ENCODE measurements at regions not wholly inside any gene's neighbourhood (a gene's known extent, or its start where the extent isn't known, plus 50 kb on each side); places are given as distances from the start of the nearest gene placed in this dataset.
"Not testable (repeated sequence)": the region's sequence is repeated elsewhere in the genome, so short reads cannot be mapped to it uniquely, and the experiment has no call there.

DNA sequence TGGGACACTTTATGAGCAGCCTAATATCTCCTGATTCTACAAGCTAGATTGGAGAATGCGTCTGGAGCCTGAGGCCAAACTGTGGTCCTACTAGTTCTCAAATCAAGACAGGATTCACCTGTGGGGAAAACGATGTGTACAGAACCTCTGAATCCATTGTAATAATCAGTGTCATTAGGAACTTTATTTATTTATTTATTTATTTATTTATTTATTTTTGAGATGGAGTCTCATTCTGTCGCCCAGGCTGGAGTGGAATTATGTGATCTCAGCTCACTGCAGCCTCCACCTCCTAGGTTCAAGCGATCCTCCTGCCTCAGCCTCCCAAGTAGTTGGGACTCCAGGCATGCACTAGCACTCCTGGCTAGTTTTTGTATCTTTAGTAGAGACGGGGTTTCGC is 52.6 kb upstream of the KIF26B start:
- not testable (repeated sequence) for H3K27ac ChIP-seq (ENCODE audit: low read depth, low read length); H3K27me3 ChIP-seq (ENCODE audit: control insufficient read depth in 3 of 3, insufficient read depth in 3 of 3, low read length in 3 of 3); H3K4me3 ChIP-seq (ENCODE audit: low read length in 3 of 3); H3K9ac ChIP-seq (ENCODE audit: low read depth in 1 of 3, low read length in 3 of 3); H3K36me3 ChIP-seq (ENCODE audit: control insufficient read depth in 3 of 3, insufficient read depth in 3 of 3, low read length in 3 of 3); H3K9me3 ChIP-seq (ENCODE audit: control insufficient read depth in 3 of 3, low read length in 3 of 3); H3K4me1 ChIP-seq (ENCODE audit: control insufficient read depth in 3 of 3, insufficient read depth in 3 of 3, low read length in 3 of 3)

- H3K4me3 ChIP-seq (ENCODE audit: low read length in 3 of 3): no peak overlapping the region
- H3K36me3 ChIP-seq (ENCODE audit: control insufficient read depth in 3 of 3, insufficient read depth in 3 of 3, low read length in 3 of 3): no peaks in the 10 kb centered on the region
Observed at GRCh38 chr1:245099401-245099800, 55.4 kb upstream of the KIF26B start.

GRCh38 chr1:245098924-245099323 is 55.9 kb upstream of the KIF26B start:
- H3K4me3 ChIP-seq (ENCODE audit: low read length in 3 of 3): no peak overlapping the region
- peaks cover 0 to 5% (median 0%) of the 10 kb centered on the region in 3 donors for H3K4me1 ChIP-seq (ENCODE audit: control insufficient read depth in 3 of 3, insufficient read depth in 3 of 3, low read length in 3 of 3)
- H3K36me3 ChIP-seq (ENCODE audit: control insufficient read depth in 3 of 3, insufficient read depth in 3 of 3, low read length in 3 of 3): no peaks in the 10 kb centered on the region
- H3K27me3 ChIP-seq (ENCODE audit: control insufficient read depth in 3 of 3, insufficient read depth in 3 of 3, low read length in 3 of 3): no peaks in the 10 kb centered on the region
- H3K27ac ChIP-seq (ENCODE audit: low read depth, low read length): no peak overlapping the region
- H3K9ac ChIP-seq (ENCODE audit: low read depth in 1 of 3, low read length in 3 of 3): no peak overlapping the region
- no peaks in the 10 kb centered on the region for H3K9me3 ChIP-seq (ENCODE audit: control insufficient read depth in 3 of 3, low read length in 3 of 3)

More at GRCh38 chr1:245099401-245099800, 55.4 kb upstream of the KIF26B start:
- Histone ChIP-seq H3K9me3 (ENCODE audit: control insufficient read depth in 3 of 3, low read length in 3 of 3) (no peaks in the 10 kb centered on the region), H3K27me3 (ENCODE audit: control insufficient read depth in 3 of 3, insufficient read depth in 3 of 3, low read length in 3 of 3) (no peaks in the 10 kb centered on the region), H3K4me1 (ENCODE audit: control insufficient read depth in 3 of 3, insufficient read depth in 3 of 3, low read length in 3 of 3) (peaks cover 0 to 5% (median 0%) of the 10 kb centered on the region in 3 donors), H3K27ac (ENCODE audit: low read depth, low read length) (no peak overlapping the region), H3K9ac (ENCODE audit: low read depth in 1 of 3, low read length in 3 of 3) (no peak overlapping the region)

DNA sequence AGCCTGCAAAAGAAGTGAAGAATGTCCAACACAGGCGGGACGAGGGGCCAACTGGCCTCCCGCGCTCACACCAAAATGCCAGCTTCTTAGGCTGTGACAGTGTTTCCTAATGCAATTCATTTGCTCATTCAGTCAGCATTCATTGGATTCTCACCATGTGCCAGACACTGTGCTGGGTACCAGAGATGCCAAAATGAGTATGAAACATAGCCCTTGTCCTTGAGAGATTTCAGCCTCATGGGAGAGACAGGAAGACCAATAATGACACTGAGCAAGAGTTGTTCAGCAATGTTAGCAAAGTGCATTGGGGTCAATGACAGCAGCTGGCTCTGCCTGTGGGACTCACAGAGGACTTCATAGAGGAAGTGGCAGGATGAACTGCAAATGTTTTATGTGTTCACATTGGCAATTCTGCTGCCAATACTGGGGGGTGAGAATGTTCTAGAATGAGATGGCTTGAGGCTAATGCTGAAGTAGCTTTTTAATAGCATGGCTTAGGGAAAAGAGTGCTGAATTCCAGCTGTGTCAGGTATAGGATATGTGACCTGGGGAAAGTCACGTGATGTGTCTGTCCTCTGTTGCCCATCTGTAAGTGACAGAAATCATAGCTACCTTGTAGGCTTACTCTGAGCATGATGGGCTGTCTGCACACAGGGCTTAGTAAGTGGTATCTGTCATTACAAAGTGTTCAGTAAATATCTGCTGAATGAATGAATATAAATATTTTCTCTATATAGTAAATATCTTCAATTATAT is 58.3 kb upstream of the KIF26B start:
- no peak overlapping the region for H3K9ac ChIP-seq (ENCODE audit: low read depth in 1 of 3, low read length in 3 of 3)
- no peaks in the 10 kb centered on the region for H3K27me3 ChIP-seq (ENCODE audit: control insufficient read depth in 3 of 3, insufficient read depth in 3 of 3, low read length in 3 of 3)
- no peaks in the 10 kb centered on the region for H3K36me3 ChIP-seq (ENCODE audit: control insufficient read depth in 3 of 3, insufficient read depth in 3 of 3, low read length in 3 of 3)
- no peaks in the 10 kb centered on the region for H3K9me3 ChIP-seq (ENCODE audit: control insufficient read depth in 3 of 3, low read length in 3 of 3)
- no peak overlapping the region for H3K27ac ChIP-seq (ENCODE audit: low read depth, low read length)
- no peak overlapping the region for H3K4me3 ChIP-seq (ENCODE audit: low read length in 3 of 3)
- H3K4me1 ChIP-seq (ENCODE audit: control insufficient read depth in 3 of 3, insufficient read depth in 3 of 3, low read length in 3 of 3): peaks cover 0 to 5% (median 0%) of the 10 kb centered on the region in 3 donors

DNA sequence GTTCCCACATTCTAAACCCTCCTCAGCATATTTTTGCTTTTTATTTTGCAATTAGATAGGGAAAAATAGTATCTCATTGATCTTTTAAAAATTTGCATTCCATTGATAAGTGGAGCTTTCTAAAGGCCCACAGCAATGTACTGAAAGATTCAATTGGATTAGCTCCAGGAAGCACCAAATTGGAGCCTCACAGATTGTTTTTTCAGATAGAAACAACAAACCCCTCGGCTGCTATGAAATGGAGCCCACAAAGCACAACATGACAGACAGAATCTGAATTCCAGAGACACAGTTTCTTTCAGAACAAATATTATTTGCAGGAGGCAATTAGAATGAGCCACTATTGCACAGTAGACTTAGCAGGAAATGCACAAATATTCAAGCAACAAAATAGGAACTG is 58.9 kb upstream of the KIF26B start:
- no peaks in the 10 kb centered on the region for H3K27me3 ChIP-seq (ENCODE audit: control insufficient read depth in 3 of 3, insufficient read depth in 3 of 3, low read length in 3 of 3)

DNA sequence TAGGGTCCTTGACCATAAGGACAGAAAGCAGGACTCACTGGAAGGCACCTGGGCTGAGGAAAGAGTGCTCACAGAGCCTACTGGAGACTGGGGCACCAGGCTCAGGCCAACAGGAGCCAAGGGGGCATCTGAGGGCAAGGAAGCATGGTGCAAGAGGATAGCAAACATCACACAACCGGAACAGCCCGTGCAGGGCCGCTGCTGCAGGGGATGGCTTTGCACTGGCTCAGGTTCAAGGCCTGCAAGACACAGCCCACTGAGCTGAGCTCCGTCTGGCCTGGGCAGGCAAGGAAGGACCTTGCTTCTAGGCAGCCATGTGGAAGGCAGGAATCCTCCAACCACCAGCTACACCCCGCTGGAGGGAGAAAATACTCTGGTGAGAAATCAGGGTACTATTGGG is 59.8 kb upstream of the KIF26B start:
- H3K27ac ChIP-seq (ENCODE audit: low read depth, low read length): no peak overlapping the region
- H3K9ac ChIP-seq (ENCODE audit: low read depth in 1 of 3, low read length in 3 of 3): no peak overlapping the region
- no peak overlapping the region for H3K4me3 ChIP-seq (ENCODE audit: low read length in 3 of 3)

More for the DNA sequence above, 58.9 kb upstream of the KIF26B start:
- no peak overlapping the region for H3K9ac ChIP-seq (ENCODE audit: low read depth in 1 of 3, low read length in 3 of 3)
- H3K9me3 ChIP-seq (ENCODE audit: control insufficient read depth in 3 of 3, low read length in 3 of 3): no peaks in the 10 kb centered on the region
- H3K36me3 ChIP-seq (ENCODE audit: control insufficient read depth in 3 of 3, insufficient read depth in 3 of 3, low read length in 3 of 3): peaks cover 3 to 5% (median 3%) of the 10 kb centered on the region in 3 donors
- H3K4me1 ChIP-seq (ENCODE audit: control insufficient read depth in 3 of 3, insufficient read depth in 3 of 3, low read length in 3 of 3): peaks cover 0 to 5% (median 0%) of the 10 kb centered on the region in 3 donors
- no peak overlapping the region for H3K27ac ChIP-seq (ENCODE audit: low read depth, low read length)
- H3K4me3 ChIP-seq (ENCODE audit: low read length in 3 of 3): no peak overlapping the region

GRCh38 chr1:245094092-245094491 is 60.7 kb upstream of the KIF26B start:
- no peak overlapping the region for H3K4me3 ChIP-seq (ENCODE audit: low read length in 3 of 3)
- no peaks in the 10 kb centered on the region for H3K9me3 ChIP-seq (ENCODE audit: control insufficient read depth in 3 of 3, low read length in 3 of 3)
- H3K27ac ChIP-seq (ENCODE audit: low read depth, low read length): no peak overlapping the region
- H3K27me3 ChIP-seq (ENCODE audit: control insufficient read depth in 3 of 3, insufficient read depth in 3 of 3, low read length in 3 of 3): no peaks in the 10 kb centered on the region
- no peak overlapping the region for H3K9ac ChIP-seq (ENCODE audit: low read depth in 1 of 3, low read length in 3 of 3)
- peaks cover 3 to 14% (median 3%) of the 10 kb centered on the region in 3 donors for H3K36me3 ChIP-seq (ENCODE audit: control insufficient read depth in 3 of 3, insufficient read depth in 3 of 3, low read length in 3 of 3)
- peaks cover 0 to 5% (median 0%) of the 10 kb centered on the region in 3 donors for H3K4me1 ChIP-seq (ENCODE audit: control insufficient read depth in 3 of 3, insufficient read depth in 3 of 3, low read length in 3 of 3)

More for the DNA sequence above, 59.8 kb upstream of the KIF26B start:
- Histone ChIP-seq H3K36me3 (ENCODE audit: control insufficient read depth in 3 of 3, insufficient read depth in 3 of 3, low read length in 3 of 3) (peaks cover 3 to 14% (median 3%) of the 10 kb centered on the region in 3 donors), H3K27me3 (ENCODE audit: control insufficient read depth in 3 of 3, insufficient read depth in 3 of 3, low read length in 3 of 3) (no peaks in the 10 kb centered on the region), H3K9me3 (ENCODE audit: control insufficient read depth in 3 of 3, low read length in 3 of 3) (no peaks in the 10 kb centered on the region), H3K4me1 (ENCODE audit: control insufficient read depth in 3 of 3, insufficient read depth in 3 of 3, low read length in 3 of 3) (peaks cover 0 to 5% (median 0%) of the 10 kb centered on the region in 3 donors)

DNA sequence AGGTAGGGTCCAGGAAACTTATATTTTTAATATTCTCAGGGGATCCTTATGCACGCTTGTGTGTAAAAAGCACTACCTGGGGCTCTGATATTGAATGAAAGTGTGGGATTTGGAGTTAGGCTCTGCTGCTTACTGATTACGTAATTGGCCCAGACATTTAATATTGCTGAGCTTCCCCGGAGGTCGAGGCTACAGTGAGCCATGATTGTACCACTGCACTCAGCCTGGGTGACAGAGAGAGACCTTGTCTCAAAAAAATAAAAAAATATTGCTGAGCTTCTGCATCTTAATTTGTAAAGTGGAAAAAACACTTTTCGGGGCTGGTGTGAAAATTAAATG is 62.2 kb upstream of the KIF26B start:
- Histone ChIP-seq H3K4me3 (ENCODE audit: low read length in 3 of 3) (no peak overlapping the region), H3K4me1 (ENCODE audit: control insufficient read depth in 3 of 3, insufficient read depth in 3 of 3, low read length in 3 of 3) (peaks cover 0 to 5% (median 0%) of the 10 kb centered on the region in 3 donors), H3K27ac (ENCODE audit: low read depth, low read length) (no peak overlapping the region), H3K27me3 (ENCODE audit: control insufficient read depth in 3 of 3, insufficient read depth in 3 of 3, low read length in 3 of 3) (no peaks in the 10 kb centered on the region), H3K9me3 (ENCODE audit: control insufficient read depth in 3 of 3, low read length in 3 of 3) (no peaks in the 10 kb centered on the region), H3K9ac (ENCODE audit: low read depth in 1 of 3, low read length in 3 of 3) (no peak overlapping the region), H3K36me3 (ENCODE audit: control insufficient read depth in 3 of 3, insufficient read depth in 3 of 3, low read length in 3 of 3) (peaks cover 3 to 14% (median 3%) of the 10 kb centered on the region in 3 donors)

- peaks cover 0 to 5% (median 0%) of the 10 kb centered on the region in 3 donors for H3K4me1 ChIP-seq (ENCODE audit: control insufficient read depth in 3 of 3, insufficient read depth in 3 of 3, low read length in 3 of 3)
- H3K4me3 ChIP-seq (ENCODE audit: low read length in 3 of 3): no peak overlapping the region
- no peak overlapping the region for H3K9ac ChIP-seq (ENCODE audit: low read depth in 1 of 3, low read length in 3 of 3)
- no peaks in the 10 kb centered on the region for H3K27me3 ChIP-seq (ENCODE audit: control insufficient read depth in 3 of 3, insufficient read depth in 3 of 3, low read length in 3 of 3)
- H3K27ac ChIP-seq (ENCODE audit: low read depth, low read length): no peak overlapping the region
- peaks cover 3 to 14% (median 3%) of the 10 kb centered on the region in 3 donors for H3K36me3 ChIP-seq (ENCODE audit: control insufficient read depth in 3 of 3, insufficient read depth in 3 of 3, low read length in 3 of 3)
- H3K9me3 ChIP-seq (ENCODE audit: control insufficient read depth in 3 of 3, low read length in 3 of 3): no peaks in the 10 kb centered on the region
Observed at GRCh38 chr1:245091818-245092637, 62.8 kb upstream of the KIF26B start.

GRCh38 chr1:245091171-245091621 is 63.6 kb upstream of the KIF26B start:
- no peaks in the 10 kb centered on the region for H3K27me3 ChIP-seq (ENCODE audit: control insufficient read depth in 3 of 3, insufficient read depth in 3 of 3, low read length in 3 of 3)
- no peaks in the 10 kb centered on the region for H3K9me3 ChIP-seq (ENCODE audit: control insufficient read depth in 3 of 3, low read length in 3 of 3)
- no peak overlapping the region for H3K4me3 ChIP-seq (ENCODE audit: low read length in 3 of 3)
- peaks cover 3 to 14% (median 3%) of the 10 kb centered on the region in 3 donors for H3K36me3 ChIP-seq (ENCODE audit: control insufficient read depth in 3 of 3, insufficient read depth in 3 of 3, low read length in 3 of 3)
- no peak overlapping the region for H3K9ac ChIP-seq (ENCODE audit: low read depth in 1 of 3, low read length in 3 of 3)
- H3K27ac ChIP-seq (ENCODE audit: low read depth, low read length): no peak overlapping the region
- H3K4me1 ChIP-seq (ENCODE audit: control insufficient read depth in 3 of 3, insufficient read depth in 3 of 3, low read length in 3 of 3): no peaks in the 10 kb centered on the region

Measured in skeletal muscle tissue (tissue), 3 donors.